ENCODE measurements at regions not wholly inside any gene's neighbourhood (a gene's known extent, or its start where the extent isn't known, plus 50 kb on each side); places are given as distances from the start of the nearest gene placed in this dataset.

- TF ChIP-seq CTCF (IDR thresholded peaks at IDR 0.05) (no peak), EZH2 (IDR thresholded peaks at IDR 0.05; ENCODE audit: borderline replicate concordance, insufficient read depth, low read depth, low read length, poor library complexity, severe bottlenecking) (no peak)
Observed at GRCh38 chr3:90007778-90008499, 900.5 kb downstream of the EPHA3 start.
